ENCODE measurements at regions not wholly inside any gene's neighbourhood (a gene's known extent, or its start where the extent isn't known, plus 50 kb on each side); places are given as distances from the start of the nearest gene placed in this dataset.

GRCh38 chr3:159565313-159565712, 423.3 kb upstream of the IL12A start:
- TF ChIP-seq CTCF (tag by site-specific recombination; IDR thresholded peaks at IDR 0.05) (no peak), ZFP3 (tag by site-specific recombination; IDR thresholded peaks at IDR 0.05; ENCODE audit: low read depth) (no peak), REST (tag by site-specific recombination; IDR thresholded peaks at IDR 0.05) (no peak), ZBTB7A (tag by site-specific recombination; IDR thresholded peaks at IDR 0.05; ENCODE audit: low read depth) (no peak), REPIN1 (tag by site-specific recombination; IDR thresholded peaks at IDR 0.05; ENCODE audit: low read depth) (no peak), SP2 (tag by site-specific recombination; IDR thresholded peaks at IDR 0.05) (no peak), ZNF26 (tag by site-specific recombination; IDR thresholded peaks at IDR 0.05) (no peak), ZNF23 (tag by site-specific recombination; IDR thresholded peaks at IDR 0.05; ENCODE audit: borderline replicate concordance) (no peak)

Data from HEK293 (cell line).